NB4 (cell line): ENCODE measurements at regions not wholly inside any gene's neighbourhood (a gene's known extent, or its start where the extent isn't known, plus 50 kb on each side); places are given as distances from the start of the nearest gene placed in this dataset.

ENCODE experiments used
- MYC ChIP-seq: IDR thresholded peaks from 2 replicates; pipeline ENCODE4 v1.6.1; 2011; ENCODE audit warnings: low read depth, low read length
- POLR2A ChIP-seq: IDR thresholded peaks from 2 replicates; pipeline ENCODE4 v1.6.1; 2011; ENCODE audit warnings: mild to moderate bottlenecking; ENCODE audit not compliant: insufficient read length; ENCODE audit errors: extremely low read depth
- TF ChIP-seq, protein P1 (sequence below): IDR thresholded peaks from one replicate; pipeline ENCODE4 v1.5.1; 2012; ENCODE audit warnings: low read depth, low read length
- TF ChIP-seq, protein P2 (sequence below): IDR thresholded peaks from 2 replicates; pipeline ENCODE4 v1.6.1; 2011; ENCODE audit warnings: low read depth, low read length

DNA sequence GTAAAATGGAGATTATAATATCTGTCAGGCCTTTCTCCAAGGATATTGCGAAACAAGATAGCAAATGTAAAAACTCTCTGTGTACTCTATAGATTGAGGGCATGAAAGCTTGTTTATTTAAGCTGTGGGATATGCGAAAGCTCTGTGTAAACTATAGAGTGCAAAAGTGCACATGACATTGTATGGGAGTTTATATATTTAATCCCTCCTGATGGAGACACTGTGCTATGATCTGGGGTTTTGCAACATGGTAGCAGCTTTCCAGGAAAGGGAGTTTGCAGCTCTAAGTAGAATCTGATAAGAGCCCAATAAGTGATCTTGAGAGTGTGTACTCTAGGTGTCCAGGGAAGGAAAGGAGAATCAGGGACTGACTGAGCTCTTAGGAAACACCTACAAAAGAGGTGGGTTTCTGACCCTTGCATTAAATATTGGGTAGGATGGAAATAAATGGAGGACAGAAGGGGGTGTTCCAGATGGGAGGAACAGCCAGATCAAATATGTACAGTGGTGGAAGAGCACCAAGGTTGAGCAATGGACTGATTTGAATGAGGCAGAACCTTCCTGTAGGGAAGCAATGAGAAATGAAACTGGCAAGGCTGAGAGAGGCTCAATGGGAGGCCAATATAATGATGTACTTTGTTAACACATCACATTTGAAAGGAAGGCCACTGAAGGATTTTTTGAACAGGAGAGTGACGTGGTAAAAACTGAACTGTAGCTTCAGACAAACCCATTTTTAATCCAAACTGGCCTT, 450.1 kb downstream of the GJA1 start:
- TF ChIP-seq, protein P1, sequence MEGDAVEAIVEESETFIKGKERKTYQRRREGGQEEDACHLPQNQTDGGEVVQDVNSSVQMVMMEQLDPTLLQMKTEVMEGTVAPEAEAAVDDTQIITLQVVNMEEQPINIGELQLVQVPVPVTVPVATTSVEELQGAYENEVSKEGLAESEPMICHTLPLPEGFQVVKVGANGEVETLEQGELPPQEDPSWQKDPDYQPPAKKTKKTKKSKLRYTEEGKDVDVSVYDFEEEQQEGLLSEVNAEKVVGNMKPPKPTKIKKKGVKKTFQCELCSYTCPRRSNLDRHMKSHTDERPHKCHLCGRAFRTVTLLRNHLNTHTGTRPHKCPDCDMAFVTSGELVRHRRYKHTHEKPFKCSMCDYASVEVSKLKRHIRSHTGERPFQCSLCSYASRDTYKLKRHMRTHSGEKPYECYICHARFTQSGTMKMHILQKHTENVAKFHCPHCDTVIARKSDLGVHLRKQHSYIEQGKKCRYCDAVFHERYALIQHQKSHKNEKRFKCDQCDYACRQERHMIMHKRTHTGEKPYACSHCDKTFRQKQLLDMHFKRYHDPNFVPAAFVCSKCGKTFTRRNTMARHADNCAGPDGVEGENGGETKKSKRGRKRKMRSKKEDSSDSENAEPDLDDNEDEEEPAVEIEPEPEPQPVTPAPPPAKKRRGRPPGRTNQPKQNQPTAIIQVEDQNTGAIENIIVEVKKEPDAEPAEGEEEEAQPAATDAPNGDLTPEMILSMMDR: no peak
- TF ChIP-seq MYC (no peak), POLR2A (no peak)
- TF ChIP-seq, protein P2, sequence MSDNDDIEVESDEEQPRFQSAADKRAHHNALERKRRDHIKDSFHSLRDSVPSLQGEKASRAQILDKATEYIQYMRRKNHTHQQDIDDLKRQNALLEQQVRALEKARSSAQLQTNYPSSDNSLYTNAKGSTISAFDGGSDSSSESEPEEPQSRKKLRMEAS: no peak
